Effector memory CD4-positive, alpha-beta T cell (primary cell): ENCODE measurements at regions not wholly inside any gene's neighbourhood (a gene's known extent, or its start where the extent isn't known, plus 50 kb on each side); places are given as distances from the start of the nearest gene placed in this dataset.
"Not testable (repeated sequence)": the region's sequence is repeated elsewhere in the genome, so short reads cannot be mapped to it uniquely, and the experiment has no call there.

Source experiments
- DNase-seq, 3 donors: peaks; one replicate each; pipeline ENCODE4 v3.0.0-alpha.2; 2020
- H3K27ac ChIP-seq: 2 replicates; pipeline ENCODE4 v1.7.0; 2013; ENCODE audit warnings: mild to moderate bottlenecking, low read length, moderate library complexity; ENCODE audit not compliant: insufficient read depth, poor library complexity, severe bottlenecking
- H3K27me3 ChIP-seq: replicated peaks from 2 replicates; pipeline ENCODE4 v1.7.0; 2013; ENCODE audit warnings: mild to moderate bottlenecking, low read length; ENCODE audit not compliant: insufficient read depth, control insufficient read depth, poor library complexity, severe bottlenecking
- H3K36me3 ChIP-seq: 2 replicates; pipeline ENCODE4 v1.7.0; 2013; ENCODE audit warnings: mild to moderate bottlenecking, low read length, moderate library complexity; ENCODE audit not compliant: control insufficient read depth, insufficient read depth
- H3K4me1 ChIP-seq: 2 replicates; pipeline ENCODE4 v1.7.0; 2013; ENCODE audit warnings: low read length, mild to moderate bottlenecking; ENCODE audit not compliant: control insufficient read depth, insufficient read depth, poor library complexity, severe bottlenecking
- H3K4me3 ChIP-seq: 2 replicates; pipeline ENCODE4 v1.7.0; 2013; ENCODE audit warnings: low read length, low read depth, mild to moderate bottlenecking; ENCODE audit not compliant: insufficient read depth, poor library complexity, severe bottlenecking
- H3K9me3 ChIP-seq: 2 replicates; pipeline ENCODE4 v1.7.0; 2013; ENCODE audit warnings: mild to moderate bottlenecking, low read length, moderate library complexity; ENCODE audit not compliant: control insufficient read depth

DNA sequence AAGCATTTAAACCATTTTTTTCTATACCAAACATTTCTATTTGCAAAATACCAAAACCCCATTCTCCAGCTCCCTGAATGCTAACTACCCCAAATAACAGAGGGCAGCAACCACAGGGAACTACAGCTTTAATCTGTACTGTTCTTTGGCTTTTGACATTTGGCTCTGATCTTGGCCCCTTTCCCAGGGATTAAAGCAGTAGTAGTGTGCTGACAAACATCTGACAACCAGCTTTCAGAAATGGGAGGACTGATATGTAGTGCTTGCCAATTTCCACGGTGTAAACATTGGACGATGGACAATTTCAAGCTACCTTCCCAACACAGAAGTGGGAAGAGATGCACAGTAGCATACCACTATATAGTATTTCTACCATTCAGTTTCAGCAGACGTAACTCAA lies 88.4 kb upstream of the TEAD1 start:
- no peaks in the 10 kb centered on the region for H3K27me3 ChIP-seq
- no peak for DNase-seq
- H3K4me1 ChIP-seq = peaks cover 4% of the 10 kb centered on the region
- no peak overlapping the region for H3K27ac ChIP-seq
- no peaks in the 10 kb centered on the region for H3K9me3 ChIP-seq
- H3K36me3 ChIP-seq = no peaks in the 10 kb centered on the region
- H3K4me3 ChIP-seq = no peak overlapping the region

- H3K4me3 ChIP-seq = no peak overlapping the region
- no peaks in the 10 kb centered on the region for H3K9me3 ChIP-seq
- no peak for DNase-seq
- H3K27ac ChIP-seq = no peak overlapping the region
- H3K27me3 ChIP-seq = no peaks in the 10 kb centered on the region
- H3K36me3 ChIP-seq = no peaks in the 10 kb centered on the region
- H3K4me1 ChIP-seq = peaks cover 4% of the 10 kb centered on the region
Measured at GRCh38 chr11:12587333-12587991, 86.8 kb upstream of the TEAD1 start.

DNA sequence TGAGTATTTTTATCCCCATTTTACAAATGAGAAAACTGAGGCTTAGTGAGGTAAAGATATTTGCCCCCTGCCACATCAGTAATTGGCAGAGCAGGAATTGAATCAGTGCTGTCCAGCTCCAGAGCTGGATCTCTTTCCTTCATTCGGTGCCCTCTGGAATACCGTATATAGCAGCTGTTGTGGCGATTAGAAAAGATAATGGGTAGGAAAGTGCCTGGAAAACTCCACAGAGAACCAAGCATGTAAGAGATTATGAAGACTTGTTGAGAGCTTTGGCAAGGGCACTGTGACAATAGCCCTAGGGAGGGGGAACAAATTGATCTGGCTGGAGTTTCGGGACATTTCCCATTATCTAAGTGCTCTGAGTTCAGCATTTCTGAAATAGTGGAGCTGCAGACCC lies 82.5 kb upstream of the TEAD1 start:
- Histone ChIP-seq H3K4me3 (no peak overlapping the region), H3K27me3 (no peaks in the 10 kb centered on the region), H3K4me1 (peaks cover 4% of the 10 kb centered on the region), H3K9me3 (no peaks in the 10 kb centered on the region), H3K36me3 (no peaks in the 10 kb centered on the region), H3K27ac (no peak overlapping the region)
- DNase-seq = no peak

DNA sequence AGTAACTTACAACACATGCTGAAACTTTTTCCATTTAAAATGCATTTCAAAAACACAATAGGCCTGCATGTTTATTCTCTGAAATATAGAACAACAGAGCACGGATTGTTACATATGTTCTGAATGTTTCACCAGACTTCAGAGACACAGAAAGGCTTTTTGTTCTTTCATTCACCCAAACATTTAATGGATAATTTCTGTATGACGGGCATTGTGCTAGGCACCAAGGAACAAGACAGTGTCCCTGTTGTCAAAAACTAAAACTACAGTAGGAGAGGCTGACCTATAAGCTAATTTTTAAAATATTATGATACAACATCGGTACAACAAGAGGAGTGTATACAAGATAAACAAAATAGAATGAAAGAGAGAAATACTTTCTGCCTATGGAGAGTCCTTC lies 81.9 kb upstream of the TEAD1 start:
- Histone ChIP-seq H3K27ac (no peak overlapping the region), H3K9me3 (no peaks in the 10 kb centered on the region), H3K36me3 (no peaks in the 10 kb centered on the region), H3K4me3 (no peak overlapping the region), H3K4me1 (peaks cover 4% of the 10 kb centered on the region), H3K27me3 (no peaks in the 10 kb centered on the region)
- no peak for DNase-seq

DNA sequence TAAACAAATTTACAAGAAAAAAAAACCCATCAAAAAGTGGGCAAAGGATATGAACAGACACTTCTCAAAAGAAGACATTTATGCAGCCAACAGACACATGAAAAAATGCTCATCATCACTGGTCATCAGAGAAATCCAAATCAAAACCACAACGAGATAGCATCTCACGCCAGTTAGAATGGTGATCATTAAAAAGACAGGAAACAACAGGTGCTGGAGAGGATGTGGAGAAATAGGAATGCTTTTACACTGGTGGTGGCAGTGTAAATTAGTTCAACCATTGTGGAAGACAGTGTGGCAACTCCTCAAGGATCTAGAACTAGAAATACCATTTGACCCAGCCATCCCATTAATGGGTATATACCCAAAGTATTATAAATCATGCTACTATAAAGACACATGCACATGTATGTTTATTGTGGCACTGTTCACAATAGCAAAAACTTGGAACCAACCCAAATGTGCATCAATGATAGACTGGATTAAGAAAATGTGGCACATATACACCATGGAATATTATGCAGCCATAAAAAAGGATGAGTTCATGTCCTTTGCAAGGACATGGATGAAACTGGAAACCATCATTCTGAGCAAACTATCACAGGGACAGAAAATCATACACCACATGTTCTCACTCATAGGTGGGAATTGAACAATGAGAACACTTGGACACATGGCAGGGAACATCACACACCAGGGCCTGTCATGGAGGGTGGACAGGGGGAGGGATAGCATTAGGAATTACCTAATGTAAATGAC lies 79.0 kb upstream of the TEAD1 start:
- not testable (repeated sequence) for H3K27ac ChIP-seq, H3K36me3 ChIP-seq, H3K27me3 ChIP-seq, H3K9me3 ChIP-seq, H3K4me3 ChIP-seq, H3K4me1 ChIP-seq, DNase-seq

DNA sequence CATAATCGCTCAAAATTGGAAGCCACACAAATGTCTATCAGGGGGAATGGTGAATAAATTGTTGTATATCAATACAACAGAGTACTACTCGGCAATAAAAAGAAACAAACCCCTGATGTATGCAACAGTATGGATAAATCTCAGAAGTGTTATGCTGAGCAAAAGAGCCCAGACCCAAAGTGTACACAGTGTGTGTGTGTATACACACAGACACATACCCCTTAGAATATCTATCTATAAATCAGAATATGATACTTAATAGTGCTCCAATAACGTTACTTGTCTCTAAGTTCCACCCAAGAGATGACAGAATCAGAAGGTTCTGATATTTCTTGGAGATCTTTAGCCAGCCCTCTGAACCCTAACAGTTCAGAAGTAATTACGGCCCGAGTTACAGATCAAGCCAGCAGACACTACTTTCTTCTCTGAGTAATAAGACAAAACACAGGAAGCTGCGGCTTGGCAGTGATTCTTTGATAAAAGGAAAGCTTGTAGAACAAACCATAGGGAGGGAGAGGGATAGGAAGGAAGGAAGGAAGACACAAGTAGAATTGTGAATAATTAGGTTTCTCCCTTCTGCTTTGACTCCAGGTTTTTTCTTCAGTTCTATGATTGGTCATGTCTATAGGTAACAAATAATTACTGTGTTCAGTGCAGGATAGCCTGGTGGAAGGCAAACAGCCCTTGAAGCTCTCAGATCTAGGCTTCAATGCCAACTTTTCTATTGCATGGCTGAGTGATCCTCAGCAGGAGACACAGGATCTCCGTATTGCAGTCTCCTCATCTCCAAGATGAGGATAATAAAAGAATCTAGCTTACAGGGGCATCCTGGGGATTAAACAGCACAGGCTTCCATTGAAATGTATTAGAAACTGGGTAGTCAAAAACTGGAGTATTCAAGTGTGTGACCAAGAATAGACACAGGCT lies 75.6 kb upstream of the TEAD1 start:
- Histone ChIP-seq H3K27ac (no peak overlapping the region), H3K4me1 (peaks cover 7% of the 10 kb centered on the region), H3K27me3 (peaks cover 8% of the 10 kb centered on the region), H3K9me3 (no peaks in the 10 kb centered on the region), H3K36me3 (no peaks in the 10 kb centered on the region), H3K4me3 (no peak overlapping the region)
- DNase-seq = peak in 1 of 3 donors; percentile 3

- Histone ChIP-seq H3K36me3 (no peaks in the 10 kb centered on the region), H3K4me1 (peaks cover 7% of the 10 kb centered on the region), H3K27me3 (peaks cover 8% of the 10 kb centered on the region), H3K4me3 (no peak overlapping the region), H3K27ac (no peak overlapping the region), H3K9me3 (no peaks in the 10 kb centered on the region)
- no peak for DNase-seq
Measured at GRCh38 chr11:12599408-12600143, 74.6 kb upstream of the TEAD1 start.

DNA sequence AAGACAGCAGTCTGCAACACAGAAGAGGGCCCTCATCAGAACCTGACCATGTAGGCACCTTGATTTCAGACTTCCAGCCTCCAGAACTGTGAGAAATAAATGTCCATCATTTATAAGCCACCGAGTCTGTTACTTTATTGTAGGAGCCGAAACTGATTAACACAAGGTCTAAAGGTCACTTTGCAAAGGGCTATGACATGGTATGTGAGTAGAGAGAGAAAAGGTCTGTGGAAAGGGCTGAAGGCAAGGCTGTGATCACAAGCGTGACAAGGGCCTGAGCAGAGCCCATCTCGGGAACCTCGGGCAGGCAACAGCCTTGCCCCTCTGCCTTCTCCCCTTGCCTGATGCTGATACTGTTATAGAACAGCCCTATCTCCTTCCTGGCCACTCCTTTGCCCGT lies 73.4 kb upstream of the TEAD1 start:
- DNase-seq = no peak

GRCh38 chr11:12602421-12602820 lies 71.8 kb upstream of the TEAD1 start:
- peaks cover 7% of the 10 kb centered on the region for H3K4me1 ChIP-seq
- no peaks in the 10 kb centered on the region for H3K9me3 ChIP-seq
- peaks cover 8% of the 10 kb centered on the region for H3K27me3 ChIP-seq
- DNase-seq = no peak
- no peak overlapping the region for H3K27ac ChIP-seq
- no peak overlapping the region for H3K4me3 ChIP-seq
- no peaks in the 10 kb centered on the region for H3K36me3 ChIP-seq

More for the DNA sequence above, 73.4 kb upstream of the TEAD1 start:
- Histone ChIP-seq H3K27me3 (peaks cover 8% of the 10 kb centered on the region), H3K4me1 (peaks cover 7% of the 10 kb centered on the region), H3K9me3 (no peaks in the 10 kb centered on the region), H3K36me3 (no peaks in the 10 kb centered on the region), H3K27ac (no peak overlapping the region), H3K4me3 (no peak overlapping the region)
